HG02678 (cell line): ENCODE measurements at regions not wholly inside any gene's neighbourhood (a gene's known extent, or its start where the extent isn't known, plus 50 kb on each side); places are given as distances from the start of the nearest gene placed in this dataset.

Experiments
- ATAC-seq: cut with Tn5 transposase; IDR thresholded peaks from one replicate; pipeline ENCODE4 v1.9.1; 2021; ENCODE audit warnings: mild to moderate bottlenecking, moderate library complexity; ENCODE audit not compliant: unreplicated experiment

DNA sequence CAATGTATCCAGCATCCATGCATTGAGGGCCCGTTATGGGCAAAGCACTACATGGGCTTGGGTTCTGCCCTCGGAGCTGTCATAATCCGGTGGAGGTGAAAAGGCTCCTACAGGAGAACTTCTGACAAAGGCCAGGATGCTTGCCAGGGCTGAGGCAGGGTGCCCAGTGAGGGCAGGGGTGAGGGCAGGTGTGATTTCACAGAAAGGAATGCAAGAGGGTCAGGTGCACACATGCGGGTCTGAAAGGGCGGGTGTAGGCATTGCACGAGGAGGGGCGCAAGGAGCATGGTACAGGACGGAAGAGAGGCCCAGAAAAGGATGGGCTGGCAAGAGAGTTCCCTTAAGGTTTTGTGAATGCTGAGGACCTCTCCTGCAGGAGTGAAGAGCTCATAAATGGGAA lies 348.0 kb downstream of the BTBD3 start:
- no peak for ATAC-seq

DNA sequence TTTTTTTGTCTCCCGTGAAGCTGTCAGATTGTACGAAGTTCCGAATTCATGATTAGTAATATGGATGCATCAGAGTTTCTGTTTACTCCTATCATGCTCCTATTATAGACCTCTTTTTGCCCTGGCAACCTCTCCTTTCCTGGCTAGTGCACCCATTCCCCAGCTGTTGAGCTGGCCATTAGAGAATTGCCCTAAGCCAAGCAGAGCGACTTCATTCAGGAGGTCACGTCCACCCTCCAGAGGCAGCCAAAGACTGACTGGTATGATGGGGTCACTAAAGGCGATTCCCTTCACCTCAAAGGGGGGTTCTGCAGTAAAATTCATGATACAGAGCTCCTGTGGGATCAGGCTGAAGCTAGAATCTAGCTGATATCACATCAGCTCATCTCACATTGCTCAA lies 351.9 kb downstream of the BTBD3 start:
- ATAC-seq: no peak

DNA sequence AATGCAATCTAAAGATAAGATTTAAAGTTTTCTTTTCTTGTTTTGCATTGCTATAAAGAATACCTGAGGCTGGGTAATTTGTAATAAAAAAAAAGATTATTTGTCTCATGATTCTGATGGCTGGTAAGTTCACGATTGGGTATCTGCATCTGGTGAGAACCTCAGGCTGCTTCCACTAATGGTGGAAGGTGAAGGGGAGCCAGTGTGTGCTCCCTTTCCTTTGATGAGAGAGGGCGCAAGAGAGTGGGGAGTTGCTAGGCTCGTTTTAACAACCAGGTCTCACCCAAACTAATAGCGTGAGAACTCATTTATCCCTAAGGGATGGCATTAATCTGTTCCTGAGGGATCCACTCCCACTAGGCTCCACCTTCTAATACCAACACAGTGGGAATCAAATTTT lies 353.2 kb downstream of the BTBD3 start:
- no peak for ATAC-seq

DNA sequence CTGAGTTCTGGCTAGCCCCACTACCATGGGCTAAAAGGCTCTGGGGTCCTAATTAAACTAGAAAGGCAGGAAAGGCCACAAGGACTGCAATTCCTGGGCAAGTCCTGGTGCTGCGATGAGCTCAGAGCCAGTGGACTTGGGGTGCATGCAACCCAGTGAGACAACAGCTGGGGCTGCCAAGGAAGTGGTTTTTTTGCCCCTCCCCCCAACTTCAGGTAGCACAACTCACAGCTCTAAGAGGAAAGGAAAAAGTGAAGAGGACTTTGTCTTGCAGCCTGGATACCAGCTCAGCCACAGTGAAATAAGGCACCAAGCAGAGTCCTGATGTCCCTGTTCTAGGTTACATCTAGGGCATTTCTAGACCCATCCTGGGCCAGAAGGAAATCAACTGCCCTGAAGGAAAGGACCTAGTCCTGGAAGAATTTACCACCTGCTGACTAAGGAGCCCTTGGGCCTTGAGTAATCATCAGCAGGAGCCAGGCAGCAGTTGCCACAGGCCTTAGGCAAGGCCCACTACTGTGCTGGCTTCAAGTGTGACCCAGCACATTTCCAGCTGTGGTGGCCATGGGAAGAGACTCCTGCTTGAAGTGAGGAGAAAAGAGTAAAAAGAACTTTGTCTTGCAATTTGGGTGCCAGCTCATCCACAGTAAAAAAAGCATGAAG lies 358.4 kb downstream of the BTBD3 start:
- ATAC-seq: no peak

DNA sequence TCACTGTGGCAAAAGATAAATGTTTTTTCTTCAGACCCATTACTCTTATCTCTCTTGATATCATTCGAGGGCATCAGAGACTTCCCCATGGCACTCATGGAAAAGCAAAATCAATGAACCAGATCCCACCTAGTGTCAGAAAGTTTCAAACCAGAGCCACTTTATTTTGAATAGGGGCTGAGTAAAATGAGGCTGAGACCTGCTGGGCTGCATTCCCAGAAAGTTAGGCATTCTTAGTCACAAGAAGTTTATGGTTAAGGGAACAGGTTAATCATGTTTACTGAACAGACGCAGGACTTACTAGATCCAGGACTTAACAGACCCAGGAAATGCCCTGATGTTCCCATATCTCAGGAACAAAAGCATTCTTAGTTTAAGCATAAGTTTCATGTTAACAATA lies 369.9 kb downstream of the BTBD3 start:
- ATAC-seq: no peak

DNA sequence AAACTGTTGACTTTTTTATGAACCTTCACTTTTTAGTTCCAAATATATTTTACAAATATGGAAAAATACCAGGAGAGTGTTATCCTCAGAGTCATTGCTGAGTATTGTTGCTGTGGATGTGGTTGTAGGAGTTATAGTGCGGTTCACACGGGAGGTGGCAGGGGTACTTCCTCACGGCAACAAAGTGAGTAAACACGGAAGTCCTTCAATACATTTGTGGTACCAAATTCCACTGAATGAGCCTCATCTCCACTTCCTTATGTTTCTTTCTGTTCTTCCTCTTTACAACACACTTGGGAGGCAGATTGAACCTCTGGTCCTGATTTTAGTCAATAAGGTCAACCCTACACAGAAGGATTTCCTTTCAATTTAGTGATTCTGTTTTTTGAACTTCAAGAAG lies 371.8 kb downstream of the BTBD3 start:
- ATAC-seq: no peak

DNA sequence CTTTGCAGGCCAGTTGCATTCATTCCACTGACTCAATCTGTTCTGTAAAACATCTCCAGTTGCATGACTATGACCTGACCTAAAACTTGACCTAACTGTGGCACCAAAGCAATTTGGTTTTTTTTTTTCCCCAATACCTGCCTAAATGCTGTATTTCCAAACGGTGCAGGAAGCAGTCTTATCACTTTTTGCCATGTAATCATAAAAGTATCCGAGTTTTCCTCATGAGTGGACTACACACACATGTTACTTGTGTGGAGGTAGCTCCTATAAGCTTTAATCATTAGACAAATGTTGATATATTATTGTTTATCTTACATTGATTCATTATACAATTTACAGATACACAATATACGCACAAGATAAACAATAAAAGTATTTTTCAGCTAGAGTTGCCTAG lies 373.7 kb downstream of the BTBD3 start:
- ATAC-seq: no peak

DNA sequence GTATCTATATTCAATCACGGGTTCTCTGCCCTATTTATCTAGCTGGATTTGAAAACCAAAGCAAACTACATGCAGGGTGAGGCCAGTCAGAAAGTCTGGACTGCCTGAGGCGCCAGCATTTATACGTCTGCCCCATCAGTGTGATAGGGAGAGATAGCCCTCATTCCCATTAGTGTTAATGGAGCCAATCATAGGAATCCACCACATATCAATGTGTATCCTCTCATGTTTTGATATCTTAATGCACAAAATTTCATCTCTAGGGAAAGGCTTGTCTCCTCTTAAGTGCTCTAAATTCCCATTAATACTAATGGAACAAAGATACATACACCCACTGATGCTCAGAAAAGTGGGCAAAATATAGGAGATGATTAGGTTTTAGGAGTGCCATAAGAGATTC lies 376.2 kb downstream of the BTBD3 start:
- no peak for ATAC-seq

DNA sequence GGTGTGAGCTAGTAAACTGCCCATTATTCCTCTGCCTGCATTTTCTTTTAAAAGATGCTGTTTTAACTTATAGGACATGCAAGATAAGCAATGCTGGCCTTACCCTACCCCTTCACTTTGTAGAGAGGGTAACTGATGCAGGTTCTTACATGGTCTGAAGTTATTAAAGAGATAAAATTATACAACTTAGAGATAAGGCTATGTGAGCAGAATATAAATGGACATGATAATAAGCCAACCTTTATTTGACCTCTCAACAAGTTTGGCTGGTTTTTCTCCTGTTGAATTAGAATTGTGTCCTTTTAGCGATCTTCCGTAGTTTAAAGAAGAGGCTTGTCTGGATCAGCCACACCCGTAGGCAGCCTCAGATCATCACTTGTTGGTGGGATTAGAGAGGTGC lies 377.0 kb downstream of the BTBD3 start:
- no peak for ATAC-seq

DNA sequence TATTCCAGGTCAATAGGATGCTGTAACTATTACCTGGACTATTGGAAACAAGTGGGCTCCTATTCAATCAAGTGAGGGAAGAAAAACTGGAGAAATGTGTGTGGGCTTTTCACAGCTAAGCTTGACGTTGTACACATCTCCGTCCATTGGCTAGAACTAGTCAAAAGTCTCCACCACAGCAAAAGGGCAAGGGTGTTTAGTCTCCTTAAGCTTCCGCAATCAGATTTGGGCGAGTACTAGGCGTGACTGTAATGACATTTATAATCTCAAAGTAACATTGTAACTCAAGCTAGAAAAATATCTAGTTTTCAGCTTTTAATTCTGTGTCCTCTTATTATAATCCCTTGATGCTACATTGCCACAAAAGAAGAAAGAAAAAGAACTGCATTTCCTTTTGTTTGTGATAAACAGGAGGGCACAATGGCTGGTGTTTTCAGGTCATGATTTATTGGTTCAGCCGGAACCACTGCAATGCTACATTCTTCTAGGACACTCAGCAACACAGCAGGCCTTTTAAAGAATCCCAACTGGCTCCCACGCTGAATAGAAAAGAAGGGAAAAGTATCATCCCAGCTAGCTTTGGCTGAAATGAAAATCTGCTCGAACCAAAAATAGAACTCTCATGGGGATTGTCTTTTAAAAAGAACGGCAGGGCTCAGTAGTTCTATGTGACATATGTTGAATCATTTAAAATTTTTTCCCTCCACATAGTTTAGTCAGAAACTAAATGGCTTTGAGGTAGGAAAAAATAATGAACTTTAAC lies 387.7 kb downstream of the BTBD3 start:
- no peak for ATAC-seq

DNA sequence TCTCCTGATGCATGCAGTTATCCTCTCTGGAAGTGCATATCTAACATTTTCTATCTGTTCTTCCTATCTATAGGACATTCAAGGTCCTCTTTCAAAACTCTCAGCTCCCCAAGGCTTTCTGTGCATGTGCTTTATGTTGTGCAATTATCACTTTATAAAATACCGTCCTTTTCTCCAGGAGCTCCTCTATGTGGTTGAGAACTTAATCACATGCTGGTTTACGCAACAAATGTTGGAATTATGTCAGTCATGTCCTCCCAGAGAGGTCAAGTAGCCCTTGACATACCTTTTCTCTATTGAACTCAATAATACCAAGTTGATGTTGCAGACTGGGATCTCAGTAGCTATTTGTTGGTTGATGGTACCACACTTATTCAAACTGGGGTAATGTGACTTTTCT lies 388.4 kb downstream of the BTBD3 start:
- ATAC-seq: no peak

DNA sequence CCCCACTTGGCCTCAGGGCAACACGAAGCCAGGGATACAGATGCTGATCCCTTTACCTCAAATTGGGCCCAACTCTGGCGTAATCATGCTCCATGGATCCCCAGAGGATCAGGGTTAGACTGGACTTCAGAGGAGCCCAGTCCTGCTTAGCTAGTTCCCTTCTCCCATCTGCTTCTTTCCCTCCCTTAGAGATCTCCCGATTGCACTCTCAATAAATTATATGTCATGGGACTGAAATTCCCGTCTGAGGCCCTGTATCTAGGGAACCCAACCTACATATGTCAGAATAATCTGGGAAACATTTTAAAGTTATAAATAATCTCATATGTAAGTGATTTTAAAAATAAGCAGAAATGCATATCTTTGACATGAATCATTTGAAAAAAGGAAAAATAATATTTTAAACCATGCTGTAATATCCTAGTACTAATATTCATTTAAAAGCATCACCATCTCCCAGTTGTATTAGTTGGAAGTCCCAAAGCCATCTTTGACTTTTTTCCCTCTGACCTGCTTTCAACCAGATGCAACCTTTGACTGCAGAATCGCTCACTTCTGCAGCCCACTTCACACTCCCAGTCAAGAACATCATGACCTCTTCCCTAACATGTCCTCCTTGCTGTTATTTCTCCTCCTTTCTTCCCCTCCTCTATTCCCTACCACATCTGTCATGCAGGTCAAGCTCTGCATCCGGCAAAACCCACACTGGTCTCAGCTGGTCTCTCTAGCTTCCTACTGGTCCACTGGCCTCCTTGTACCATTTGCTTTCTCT lies 393.6 kb downstream of the BTBD3 start:
- no peak for ATAC-seq

DNA sequence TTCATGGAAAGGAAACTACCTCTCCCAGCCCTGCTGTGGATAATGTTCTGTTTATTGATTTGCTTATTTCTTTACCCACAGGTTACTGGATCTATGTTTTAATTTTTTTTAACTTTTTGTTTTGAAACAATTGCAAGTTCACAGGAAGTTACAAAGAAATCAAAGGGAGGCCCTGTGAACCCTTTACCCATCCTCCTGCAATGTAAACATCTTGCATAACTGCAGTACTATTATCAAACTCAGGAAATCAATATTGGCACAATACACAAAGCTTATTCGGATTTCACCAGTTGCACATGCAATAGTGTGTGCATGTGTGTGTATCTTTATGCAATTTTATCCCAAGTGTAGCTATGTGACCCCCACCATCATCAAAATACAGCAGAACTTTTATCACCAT lies 398.0 kb downstream of the BTBD3 start:
- ATAC-seq: no peak

DNA sequence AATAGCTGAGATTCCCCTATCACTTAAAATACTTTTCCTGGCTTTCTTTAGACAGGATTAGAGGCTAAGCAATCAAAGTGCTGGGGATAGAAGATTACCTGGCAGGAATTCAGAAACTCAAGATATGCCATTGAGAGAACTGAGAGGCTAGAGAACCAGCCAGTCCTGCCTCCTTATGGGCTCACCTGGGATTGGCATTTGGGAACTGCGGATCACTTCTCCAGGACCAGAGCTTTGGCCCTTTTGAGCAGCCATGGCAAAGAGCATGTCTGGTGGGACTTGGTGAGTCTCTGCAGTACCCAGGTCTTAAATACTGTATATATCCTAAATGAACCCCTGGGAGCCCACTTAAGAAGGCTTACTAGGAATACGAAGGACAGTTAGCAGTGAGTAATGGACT lies 399.1 kb downstream of the BTBD3 start:
- no peak for ATAC-seq

DNA sequence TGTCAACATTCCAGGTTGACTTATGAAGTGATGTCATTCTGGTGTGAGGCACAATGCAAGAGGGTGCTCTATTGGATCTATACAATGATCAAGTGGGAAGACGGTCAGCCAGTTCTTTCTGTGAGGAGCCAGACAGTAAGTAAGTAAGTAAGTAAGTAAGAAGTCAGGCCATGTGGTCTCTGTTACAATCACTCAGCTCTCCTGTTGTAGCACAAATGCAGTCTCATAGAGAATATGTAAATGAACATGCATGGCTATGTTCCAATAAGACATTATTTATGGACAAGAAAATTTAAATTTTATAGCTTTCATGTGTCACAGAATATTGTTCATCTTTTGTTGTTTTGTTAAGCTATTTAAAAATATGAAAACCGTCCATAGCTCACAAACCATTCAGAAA lies 399.7 kb downstream of the BTBD3 start:
- ATAC-seq: no peak

DNA sequence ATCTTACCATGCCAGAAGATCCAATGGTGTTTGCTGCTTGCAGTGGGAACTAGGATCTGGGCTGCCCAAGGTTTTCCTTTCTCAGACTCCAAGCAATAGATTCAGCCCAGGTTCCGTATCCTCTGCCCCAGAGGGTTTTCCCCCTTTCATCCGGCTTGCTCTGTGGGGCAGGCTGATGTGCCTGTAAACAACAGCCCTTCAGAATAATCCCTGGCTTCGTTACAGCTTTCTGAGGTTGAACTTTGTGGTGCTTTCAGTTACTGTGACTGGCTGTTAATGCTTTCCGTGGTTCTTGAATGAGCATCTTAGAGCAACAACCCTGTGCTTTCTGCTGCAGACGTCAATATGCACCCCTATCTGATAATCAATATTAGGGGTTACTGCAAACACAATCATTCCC lies 400.4 kb downstream of the BTBD3 start:
- ATAC-seq: no peak

DNA sequence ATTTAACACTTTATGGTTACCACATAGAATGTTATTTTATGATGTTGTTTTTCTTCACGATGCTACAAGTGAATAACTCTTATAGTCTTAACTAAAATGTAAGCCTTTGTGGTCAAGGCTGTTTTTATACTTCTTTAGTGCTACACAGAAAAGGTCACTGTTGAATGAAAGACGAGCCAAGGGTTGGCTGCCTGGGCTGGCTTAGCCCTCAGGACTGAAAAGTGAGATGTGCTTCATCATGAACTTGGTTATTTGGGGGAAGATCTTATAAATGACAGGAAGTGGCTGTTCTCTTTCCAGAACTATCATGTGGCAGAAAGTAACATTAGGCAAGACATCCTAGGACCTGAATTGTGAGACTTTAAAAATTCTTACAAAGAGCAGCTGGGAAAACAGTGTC lies 404.0 kb downstream of the BTBD3 start:
- ATAC-seq: no peak

DNA sequence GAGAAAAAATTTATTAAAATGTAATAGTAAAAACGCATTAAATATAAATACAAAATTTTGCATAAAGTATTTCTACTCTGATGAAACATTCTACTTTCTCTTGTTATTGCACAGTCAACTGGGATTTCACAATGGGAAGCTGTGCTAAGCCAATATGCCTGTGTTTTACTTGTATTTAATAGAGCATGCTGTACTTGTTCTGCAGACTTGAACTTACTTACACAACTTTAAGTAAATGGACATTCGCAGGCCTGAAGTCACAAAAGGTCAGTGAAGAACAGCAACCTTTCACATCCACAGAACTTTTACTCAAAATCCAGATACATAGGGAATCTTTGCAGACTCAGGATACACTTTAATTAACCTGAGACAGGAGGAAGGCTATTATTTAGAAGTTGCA lies 409.5 kb downstream of the BTBD3 start:
- ATAC-seq: no peak

DNA sequence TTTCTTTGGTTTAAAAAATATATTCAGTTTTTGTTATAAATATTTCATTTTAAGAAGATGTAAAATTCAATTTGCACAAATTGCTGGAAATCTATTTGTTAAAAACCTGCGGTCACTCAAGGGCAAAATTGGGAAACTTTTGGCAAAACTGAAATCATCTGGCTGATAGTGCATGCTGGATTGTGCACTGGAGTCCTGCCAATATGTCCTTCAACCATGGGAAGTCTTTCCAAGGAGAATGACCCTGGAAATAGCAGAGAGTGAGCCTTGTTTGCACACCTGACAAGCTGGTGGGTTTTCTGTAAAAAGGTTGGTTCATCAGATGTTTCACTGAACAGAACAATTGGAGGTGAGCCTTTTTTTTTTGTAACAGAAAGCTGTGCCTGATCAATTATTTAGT lies 413.5 kb downstream of the BTBD3 start:
- ATAC-seq: no peak

DNA sequence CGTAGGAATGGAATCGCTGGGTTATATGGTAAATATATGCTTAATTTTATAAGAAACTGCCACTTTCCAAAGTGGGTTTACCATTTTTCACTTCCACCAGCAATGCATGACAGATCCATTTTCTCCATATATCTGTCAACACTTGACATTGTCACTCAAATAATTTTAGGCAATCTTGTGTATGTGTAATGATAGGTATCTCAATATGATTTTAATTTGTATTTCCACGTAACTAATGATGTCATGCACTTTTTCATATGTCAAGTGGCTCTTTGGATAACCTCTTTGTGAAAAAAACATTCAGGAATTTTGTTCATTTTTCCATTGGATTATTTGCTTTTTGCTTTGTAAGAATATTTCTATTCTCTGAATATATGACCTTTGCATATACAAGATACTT lies 419.9 kb downstream of the BTBD3 start:
- no peak for ATAC-seq

DNA sequence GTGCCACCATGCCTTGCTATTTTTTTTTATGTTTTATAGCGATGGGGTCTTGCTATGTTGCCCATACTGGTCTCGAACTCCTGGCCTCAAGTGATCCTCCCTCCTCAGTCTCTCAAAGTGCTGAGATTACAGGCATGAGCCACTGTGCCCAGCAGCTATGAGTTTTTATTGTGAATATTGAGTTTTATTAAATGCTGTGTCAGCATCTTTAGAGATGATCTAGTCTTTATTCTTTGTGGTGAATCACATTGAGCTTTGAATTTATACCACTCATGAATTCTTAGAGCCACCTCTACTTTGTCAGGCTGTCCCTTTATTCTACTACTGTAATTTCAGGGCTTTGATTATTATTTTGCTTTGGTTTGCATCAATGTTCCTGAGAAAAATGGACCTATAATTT lies 428.3 kb downstream of the BTBD3 start:
- ATAC-seq: no peak

DNA sequence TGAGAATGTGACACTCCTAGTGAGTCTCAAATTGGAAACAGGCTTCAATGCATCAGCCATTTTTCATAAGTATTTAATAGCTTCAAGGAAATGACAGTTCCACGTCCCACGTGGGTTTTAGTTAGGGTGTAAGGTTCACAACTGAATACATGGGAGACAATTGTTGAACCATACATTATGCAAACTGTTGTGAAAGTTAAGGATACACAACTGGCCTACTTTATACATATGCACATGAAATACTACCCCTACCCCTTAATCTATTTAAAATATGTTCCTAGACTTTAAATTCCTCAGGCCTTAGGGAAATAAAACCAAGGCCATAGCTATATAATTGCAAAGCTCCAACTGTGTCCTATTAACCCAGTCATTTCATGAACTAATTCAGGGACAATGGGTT lies 436.1 kb downstream of the BTBD3 start:
- no peak for ATAC-seq
